Fibroblast of lung (primary cell): ENCODE measurements at regions not wholly inside any gene's neighbourhood (a gene's known extent, or its start where the extent isn't known, plus 50 kb on each side); places are given as distances from the start of the nearest gene placed in this dataset.

ENCODE experiments used
- DNase-seq, 2 donors: peaks; one replicate each; pipeline versions ENCODE4 v3.0.0 to v3.0.0-alpha.2; 2010; ENCODE audit warnings: low read depth in 2 of 2
- H2AFZ ChIP-seq: 2 replicates; pipeline ENCODE4 v1.5.1; 2012; ENCODE audit warnings: low read length, control low read depth, inconsistent platforms
- H3K27ac ChIP-seq: 2 replicates; pipeline ENCODE4 v1.5.1; 2011; ENCODE audit warnings: low read length, control low read depth; ENCODE audit not compliant: insufficient read depth
- H3K27me3 ChIP-seq: 2 replicates; pipeline ENCODE4 v1.5.1; 2011; ENCODE audit warnings: mild to moderate bottlenecking, low read length; ENCODE audit not compliant: control insufficient read depth, insufficient read depth
- H3K36me3 ChIP-seq: 2 replicates; pipeline ENCODE4 v1.5.1; 2011; ENCODE audit warnings: low read length; ENCODE audit not compliant: control insufficient read depth, insufficient read depth
- H3K4me1 ChIP-seq: 2 replicates; pipeline ENCODE4 v1.5.1; 2011; ENCODE audit warnings: low read length; ENCODE audit not compliant: control insufficient read depth, insufficient read depth; ENCODE audit errors: extremely low read depth
- H3K4me2 ChIP-seq: 2 replicates; pipeline ENCODE4 v1.5.1; 2011; ENCODE audit warnings: low read length, control low read depth; ENCODE audit not compliant: insufficient read depth; ENCODE audit errors: extremely low read depth
- H3K4me3 ChIP-seq, 4 experiments: fragments of 200-600 bp in 1 of 4; sonication (generic) in 1 of 4; replicated peaks in 1 of 4; 2 replicates each; pipeline ENCODE4 v1.5.1; 2011 to 2016; ENCODE audit warnings: low read length in 4 of 4, low read depth in 3 of 4, mild to moderate bottlenecking in 3 of 4, control low read depth in 2 of 4, inconsistent platforms in 1 of 4, mixed read lengths in 1 of 4; ENCODE audit not compliant: insufficient read depth in 1 of 4; ENCODE audit errors: control extremely low read depth in 1 of 4
- H3K79me2 ChIP-seq: 2 replicates; pipeline ENCODE4 v1.5.1; 2012; ENCODE audit warnings: mild to moderate bottlenecking, low read length, inconsistent platforms; ENCODE audit not compliant: control insufficient read depth, insufficient read depth
- H3K9ac ChIP-seq: 2 replicates; pipeline ENCODE4 v1.5.1; 2011; ENCODE audit warnings: mild to moderate bottlenecking, low read length, control low read depth; ENCODE audit not compliant: insufficient read depth
- H3K9me3 ChIP-seq: 2 replicates; pipeline ENCODE4 v1.5.1; 2012; ENCODE audit warnings: low read depth, low read length; ENCODE audit not compliant: control insufficient read depth, insufficient read depth
- H4K20me1 ChIP-seq: 2 replicates; pipeline ENCODE4 v1.5.1; 2011; ENCODE audit warnings: low read length; ENCODE audit not compliant: control insufficient read depth, insufficient read depth; ENCODE audit errors: extremely low read depth
- EZH2 ChIP-seq: IDR thresholded peaks from 2 replicates; pipeline ENCODE4 v1.5.1; 2012; ENCODE audit warnings: low read length, control low read depth, mild to moderate bottlenecking; ENCODE audit errors: missing control alignments
- TF ChIP-seq, protein P1 (sequence below), 2 donors: IDR thresholded peaks in 1 of 2; conservative IDR thresholded peaks in 1 of 2; 1 replicate in 1 of 2; 2 replicates in 1 of 2; pipeline ENCODE4 v1.5.1; 2011 to 2012; ENCODE audit warnings: low read length in 2 of 2, control low read depth in 1 of 2, inconsistent platforms in 1 of 2, low read depth in 1 of 2, mild to moderate bottlenecking in 1 of 2

- no peak overlapping the region for H3K4me3 ChIP-seq
- H2AFZ ChIP-seq: peak overlapping the region; percentile 10
- no peaks in the 10 kb centered on the region for H3K79me2 ChIP-seq
- H3K27ac ChIP-seq: no peak overlapping the region
- no peaks in the 10 kb centered on the region for H3K36me3 ChIP-seq
- no peaks in the 10 kb centered on the region for H3K27me3 ChIP-seq
- no peaks in the 10 kb centered on the region for H4K20me1 ChIP-seq
- no peaks in the 10 kb centered on the region for H3K9me3 ChIP-seq
- DNase-seq: no peak
- no peak overlapping the region for H3K9ac ChIP-seq
- no peak overlapping the region for H3K4me2 ChIP-seq
- H3K4me1 ChIP-seq: no peaks in the 10 kb centered on the region
- no peak for TF ChIP-seq EZH2
- TF ChIP-seq, protein P1, sequence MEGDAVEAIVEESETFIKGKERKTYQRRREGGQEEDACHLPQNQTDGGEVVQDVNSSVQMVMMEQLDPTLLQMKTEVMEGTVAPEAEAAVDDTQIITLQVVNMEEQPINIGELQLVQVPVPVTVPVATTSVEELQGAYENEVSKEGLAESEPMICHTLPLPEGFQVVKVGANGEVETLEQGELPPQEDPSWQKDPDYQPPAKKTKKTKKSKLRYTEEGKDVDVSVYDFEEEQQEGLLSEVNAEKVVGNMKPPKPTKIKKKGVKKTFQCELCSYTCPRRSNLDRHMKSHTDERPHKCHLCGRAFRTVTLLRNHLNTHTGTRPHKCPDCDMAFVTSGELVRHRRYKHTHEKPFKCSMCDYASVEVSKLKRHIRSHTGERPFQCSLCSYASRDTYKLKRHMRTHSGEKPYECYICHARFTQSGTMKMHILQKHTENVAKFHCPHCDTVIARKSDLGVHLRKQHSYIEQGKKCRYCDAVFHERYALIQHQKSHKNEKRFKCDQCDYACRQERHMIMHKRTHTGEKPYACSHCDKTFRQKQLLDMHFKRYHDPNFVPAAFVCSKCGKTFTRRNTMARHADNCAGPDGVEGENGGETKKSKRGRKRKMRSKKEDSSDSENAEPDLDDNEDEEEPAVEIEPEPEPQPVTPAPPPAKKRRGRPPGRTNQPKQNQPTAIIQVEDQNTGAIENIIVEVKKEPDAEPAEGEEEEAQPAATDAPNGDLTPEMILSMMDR (conservative IDR thresholded peaks at IDR 0.05 in 1 of 2, IDR thresholded peaks at IDR 0.05 in 1 of 2; ENCODE audit: low read depth in 1 of 2, low read length in 2 of 2): no peak
Measured at GRCh38 chr4:186806679-186807421, 83.2 kb upstream of the FAT1 start.

- Histone ChIP-seq H3K27me3 (no peaks in the 10 kb centered on the region), H3K79me2 (no peaks in the 10 kb centered on the region), H3K36me3 (no peaks in the 10 kb centered on the region), H3K27ac (no peak overlapping the region), H3K9ac (no peak overlapping the region), H3K4me2 (no peak overlapping the region), H3K4me3 (no peak overlapping the region), H3K9me3 (no peaks in the 10 kb centered on the region), H4K20me1 (no peaks in the 10 kb centered on the region), H2AFZ (no peak overlapping the region), H3K4me1 (no peaks in the 10 kb centered on the region)
- peak in 1 of 2 donors; percentile 95 for DNase-seq
- TF ChIP-seq EZH2: no peak
- TF ChIP-seq, protein P1 (conservative IDR thresholded peaks at IDR 0.05 in 1 of 2, IDR thresholded peaks at IDR 0.05 in 1 of 2; ENCODE audit: low read depth in 1 of 2, low read length in 2 of 2): no peak
Measured at GRCh38 chr4:186807808-186808629, 84.4 kb upstream of the FAT1 start.

DNA sequence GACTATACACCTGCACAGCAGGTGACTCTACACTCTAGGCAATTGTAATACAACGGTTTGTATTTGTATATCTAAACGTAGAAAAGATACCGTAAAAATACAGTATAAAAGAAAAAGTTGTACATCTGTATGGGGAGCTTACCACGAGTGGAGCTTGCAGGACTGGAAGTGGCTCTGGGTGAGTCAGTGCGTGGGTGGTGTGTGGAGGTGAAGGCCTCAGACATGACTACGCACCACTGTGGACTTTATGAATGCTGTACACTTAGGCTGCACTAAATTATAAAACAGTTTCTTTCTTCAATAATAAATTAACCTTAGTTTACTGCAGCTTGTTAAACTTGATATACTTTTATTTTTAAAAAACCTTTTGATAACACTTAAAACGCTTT is 85.0 kb upstream of the FAT1 start:
- no peaks in the 10 kb centered on the region for H3K79me2 ChIP-seq
- TF ChIP-seq, protein P1 (conservative IDR thresholded peaks at IDR 0.05 in 1 of 2, IDR thresholded peaks at IDR 0.05 in 1 of 2; ENCODE audit: low read depth in 1 of 2, low read length in 2 of 2): no peak
- no peak for TF ChIP-seq EZH2
- H3K27me3 ChIP-seq: no peaks in the 10 kb centered on the region
- H2AFZ ChIP-seq: no peak overlapping the region
- no peak overlapping the region for H3K4me2 ChIP-seq
- H3K4me1 ChIP-seq: no peaks in the 10 kb centered on the region
- no peaks in the 10 kb centered on the region for H3K36me3 ChIP-seq
- no peak overlapping the region for H3K9ac ChIP-seq
- peak; percentile 53 to 97 for DNase-seq
- no peak overlapping the region for H3K4me3 ChIP-seq
- no peak overlapping the region for H3K27ac ChIP-seq
- no peaks in the 10 kb centered on the region for H3K9me3 ChIP-seq
- H4K20me1 ChIP-seq: no peaks in the 10 kb centered on the region
